Spleen (tissue), 11 donors: ENCODE measurements at regions not wholly inside any gene's neighbourhood (a gene's known extent, or its start where the extent isn't known, plus 50 kb on each side); places are given as distances from the start of the nearest gene placed in this dataset.

Source experiments
- DNase-seq: peaks from one replicate; pipeline ENCODE4 v3.0.0-alpha.2; 2020
- H3K27ac ChIP-seq, 8 donors: fragments of 200-600 bp; sonication (generic) in 7 of 8; 1 replicate in 4 of 8; 2 replicates in 4 of 8; pipeline versions ENCODE4 v1.5.0 to v1.8.0; 2016 to 2021; ENCODE audit warnings: inconsistent platforms in 4 of 8, mild to moderate bottlenecking in 4 of 8, moderate library complexity in 1 of 8
- H3K27me3 ChIP-seq, 7 donors: fragments of 200-600 bp; sonication (generic) in 6 of 7; replicated peaks in 1 of 7; 1 replicate in 4 of 7; 2 replicates in 3 of 7; pipeline versions ENCODE4 v1.5.0 to v1.8.0; 2016 to 2021; ENCODE audit warnings: inconsistent platforms in 3 of 7, mild to moderate bottlenecking in 1 of 7
- H3K36me3 ChIP-seq, 6 donors: fragments of 200-600 bp; sonication (generic) in 5 of 6; 1 replicate in 4 of 6; 2 replicates in 2 of 6; pipeline versions ENCODE4 v1.5.0 to v1.8.0; 2016 to 2021; ENCODE audit warnings: inconsistent platforms in 2 of 6
- H3K4me1 ChIP-seq, 6 donors: fragments of 200-600 bp; sonication (generic) in 5 of 6; 1 replicate in 3 of 6; 2 replicates in 3 of 6; pipeline versions ENCODE4 v1.5.0 to v1.8.0; 2016 to 2021; ENCODE audit warnings: inconsistent platforms in 3 of 6
- H3K4me3 ChIP-seq, 8 donors: fragments of 200-600 bp; sonication (generic) in 7 of 8; 1 replicate in 4 of 8; 2 replicates in 4 of 8; pipeline versions ENCODE4 v1.5.0 to v1.8.0; 2016 to 2021; ENCODE audit warnings: inconsistent platforms in 4 of 8, mild to moderate bottlenecking in 4 of 8, moderate library complexity in 2 of 8
- H3K9me3 ChIP-seq, 8 donors: fragments of 200-600 bp; sonication (generic) in 7 of 8; 1 replicate in 4 of 8; 2 replicates in 4 of 8; pipeline versions ENCODE4 v1.5.0 to v1.8.0; 2016 to 2021; ENCODE audit warnings: inconsistent platforms in 4 of 8
- POLR2A ChIP-seq, 3 donors: fragments of 450-650 bp; IDR thresholded peaks; one replicate each; pipeline ENCODE4 v1.5.1; 2017; ENCODE audit warnings: antibody characterized with exemption in 3 of 3, mild to moderate bottlenecking in 1 of 3
- POLR2AphosphoS5 ChIP-seq, 3 donors: sonication (generic); formaldehyde crosslinking; IDR thresholded peaks; one replicate each; pipeline ENCODE4 v1.5.1; 2017; ENCODE audit warnings: antibody characterized with exemption in 3 of 3
- WGBS, 5 donors: extraction: QIAGEN DNeasy Blood & Tissue Kit in 3 of 5; methylation state at CpG; one replicate each; pipeline versions ENCODE4 v1.1.5 to v1.1.7; 2013 to 2018; 5-methylcytosine and 5-hydroxymethylcytosine counted together
- intact Hi-C: fragments of 100-400 bp; cut with DNase I; formaldehyde crosslinking; loops from one replicate; pipeline ENCODE4 v1.15.0; 2023; ENCODE audit warnings: low total_unique reads
- TF ChIP-seq, protein P1 (sequence below), 11 experiments: fragments of 200-600 bp in 7 of 11; fragments of 450-650 bp in 4 of 11; sonication (generic) in 4 of 11; IDR thresholded peaks in 8 of 11; conservative IDR thresholded peaks in 3 of 11; 1 replicate in 7 of 11; 2 replicates in 4 of 11; pipeline versions ENCODE4 v1.4.0 to v1.8.0; 2016 to 2021; ENCODE audit warnings: antibody characterized with exemption in 11 of 11, inconsistent platforms in 4 of 11, mild to moderate bottlenecking in 1 of 11
- donor health status: healthy with polysubstance abuse.
- donor health status: DM: no; HTN: no; CAD: no; lungs with moderate emphysema.
- donor health status: DM: no; HTN: no; CAD: no.
- donor health status: Bipolar disorder and iron deficiency.
- donor health status: healthy.
- donor health status: DM: no; HTN: no; CAD: no.
- donor health status: DM: yes; HTN: yes; CAD: no.

DNA sequence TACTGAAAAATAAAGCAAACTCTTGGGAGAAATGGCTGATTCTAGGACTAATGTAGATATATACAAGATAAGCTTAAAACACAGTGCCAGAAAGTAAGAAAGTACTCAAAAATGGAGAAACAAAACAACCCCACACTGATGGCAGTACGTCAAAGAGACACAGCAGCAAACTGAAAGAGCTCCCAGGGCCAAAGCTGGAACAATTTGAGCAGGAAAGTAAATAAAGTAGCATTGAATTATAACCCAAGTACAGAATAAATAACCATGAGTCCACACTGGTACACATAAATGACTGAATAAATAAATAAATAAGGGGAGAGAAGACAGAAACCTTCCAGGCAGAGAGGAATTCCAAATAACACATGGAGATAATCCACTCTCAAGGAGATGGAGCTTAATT, 120.9 kb downstream of the GLUL start:
- Histone ChIP-seq H3K36me3 (no peaks in the 10 kb centered on the region), H3K27ac (no peak overlapping the region), H3K4me3 (no peak overlapping the region), H3K27me3 (no peaks in the 10 kb centered on the region), H3K9me3 (no peaks in the 10 kb centered on the region), H3K4me1 (peaks cover 0 to 13% (median 3%) of the 10 kb centered on the region in 6 donors)
- WGBS, 5 donors: 75 to 100% (median 88%) methylated on average over 1 of the region's 1 CpG
- intact Hi-C loops: no loop called here
- no peak for TF ChIP-seq POLR2AphosphoS5 (IDR thresholded peaks at IDR 0.05)
- no peak for TF ChIP-seq POLR2A (IDR thresholded peaks at IDR 0.05)
- TF ChIP-seq, protein P1, sequence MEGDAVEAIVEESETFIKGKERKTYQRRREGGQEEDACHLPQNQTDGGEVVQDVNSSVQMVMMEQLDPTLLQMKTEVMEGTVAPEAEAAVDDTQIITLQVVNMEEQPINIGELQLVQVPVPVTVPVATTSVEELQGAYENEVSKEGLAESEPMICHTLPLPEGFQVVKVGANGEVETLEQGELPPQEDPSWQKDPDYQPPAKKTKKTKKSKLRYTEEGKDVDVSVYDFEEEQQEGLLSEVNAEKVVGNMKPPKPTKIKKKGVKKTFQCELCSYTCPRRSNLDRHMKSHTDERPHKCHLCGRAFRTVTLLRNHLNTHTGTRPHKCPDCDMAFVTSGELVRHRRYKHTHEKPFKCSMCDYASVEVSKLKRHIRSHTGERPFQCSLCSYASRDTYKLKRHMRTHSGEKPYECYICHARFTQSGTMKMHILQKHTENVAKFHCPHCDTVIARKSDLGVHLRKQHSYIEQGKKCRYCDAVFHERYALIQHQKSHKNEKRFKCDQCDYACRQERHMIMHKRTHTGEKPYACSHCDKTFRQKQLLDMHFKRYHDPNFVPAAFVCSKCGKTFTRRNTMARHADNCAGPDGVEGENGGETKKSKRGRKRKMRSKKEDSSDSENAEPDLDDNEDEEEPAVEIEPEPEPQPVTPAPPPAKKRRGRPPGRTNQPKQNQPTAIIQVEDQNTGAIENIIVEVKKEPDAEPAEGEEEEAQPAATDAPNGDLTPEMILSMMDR (IDR thresholded peaks at IDR 0.05 in 8 of 11, conservative IDR thresholded peaks at IDR 0.05 in 3 of 11): no peak
- DNase-seq: no peak

DNA sequence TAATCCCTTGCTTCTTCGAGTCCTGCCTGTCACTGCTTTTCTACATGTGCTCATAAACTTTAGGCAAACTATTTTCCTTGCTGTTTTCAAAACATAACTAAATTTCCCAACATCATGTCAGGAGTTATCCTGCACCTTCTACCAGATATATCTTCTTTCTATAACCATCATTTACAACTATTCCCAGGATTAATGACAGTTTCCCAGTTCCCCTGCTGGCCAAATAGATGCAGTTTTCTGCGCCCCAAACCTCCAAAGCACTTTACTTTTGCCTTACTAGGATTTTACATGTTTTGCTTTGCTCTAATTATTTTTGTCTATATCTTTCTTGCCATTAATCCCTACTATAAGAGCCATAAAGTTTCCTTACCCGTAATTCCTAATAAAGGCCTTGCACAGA, 122.5 kb downstream of the GLUL start:
- DNase-seq: no peak
- peak overlapping the region in 3 of 8 donors; percentile 15 to 68 (median 54) for H3K27ac ChIP-seq
- H3K4me3 ChIP-seq: no peak overlapping the region
- H3K9me3 ChIP-seq: no peaks in the 10 kb centered on the region
- peaks cover 0 to 13% (median 3%) of the 10 kb centered on the region in 6 donors for H3K4me1 ChIP-seq
- H3K36me3 ChIP-seq: no peaks in the 10 kb centered on the region
- 84 to 96% (median 92%) methylated on average over 3 of the region's 3 CpGs for WGBS, 5 donors
- TF ChIP-seq POLR2A (IDR thresholded peaks at IDR 0.05): no peak
- TF ChIP-seq, protein P1 (IDR thresholded peaks at IDR 0.05 in 8 of 11, conservative IDR thresholded peaks at IDR 0.05 in 3 of 11): no peak
- TF ChIP-seq POLR2AphosphoS5 (IDR thresholded peaks at IDR 0.05): no peak
- intact Hi-C loops: no loop called here
- no peaks in the 10 kb centered on the region for H3K27me3 ChIP-seq

DNA sequence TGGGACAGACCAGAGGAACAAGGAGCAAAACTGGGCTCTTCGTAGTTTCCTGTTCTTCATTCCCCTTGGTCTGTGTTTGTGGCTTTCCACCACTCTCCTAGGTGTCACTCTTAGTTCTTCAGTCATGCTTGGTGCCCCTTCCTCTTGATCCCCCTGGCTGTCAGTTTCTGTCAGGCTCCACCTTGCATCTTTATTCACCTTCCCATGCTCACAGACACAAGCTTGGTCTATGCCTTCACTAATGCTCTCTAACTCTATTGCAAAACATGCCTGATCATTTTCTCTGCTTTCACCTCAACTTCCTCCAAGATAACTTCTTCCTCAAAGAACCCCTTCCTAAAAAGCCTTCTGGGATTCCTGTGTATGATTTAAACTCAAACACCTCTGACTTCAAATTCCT, 122.9 kb downstream of the GLUL start:
- 47 to 64% (median 59%) methylated on average over 1 of the region's 1 CpG for WGBS, 5 donors

DNA sequence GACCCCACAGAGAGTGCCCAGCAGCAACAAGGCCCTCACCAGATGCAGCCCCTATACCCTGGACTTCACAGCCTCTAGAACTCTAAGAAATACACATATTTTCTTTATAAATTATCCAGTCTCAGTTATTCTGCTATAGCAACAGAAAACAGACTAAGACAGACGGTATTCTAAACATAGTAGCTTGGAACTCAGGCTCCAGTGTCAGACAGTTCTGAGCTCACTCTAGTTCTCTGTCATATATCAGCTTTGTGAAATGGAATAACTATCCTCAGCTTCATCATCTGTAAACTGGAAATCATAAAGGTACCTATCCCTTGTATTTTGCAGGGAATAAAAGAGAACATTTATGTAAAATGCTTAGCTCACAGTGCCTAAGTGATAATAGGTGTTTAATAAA, 127.4 kb downstream of the GLUL start:
- H3K4me1 ChIP-seq: peaks cover 3 to 34% (median 16%) of the 10 kb centered on the region in 6 donors
- intact Hi-C loops: no loop called here
- WGBS, 5 donors: 78 to 97% (median 92%) methylated on average over 1 of the region's 1 CpG
- H3K4me3 ChIP-seq: no peak overlapping the region
- H3K27me3 ChIP-seq: no peaks in the 10 kb centered on the region
- TF ChIP-seq, protein P1 (IDR thresholded peaks at IDR 0.05 in 8 of 11, conservative IDR thresholded peaks at IDR 0.05 in 3 of 11): no peak
- no peak for TF ChIP-seq POLR2AphosphoS5 (IDR thresholded peaks at IDR 0.05)
- TF ChIP-seq POLR2A (IDR thresholded peaks at IDR 0.05): no peak
- H3K36me3 ChIP-seq: no peaks in the 10 kb centered on the region
- no peak for DNase-seq
- H3K9me3 ChIP-seq: no peaks in the 10 kb centered on the region
- H3K27ac ChIP-seq: no peak overlapping the region

More for the DNA sequence above, 122.9 kb downstream of the GLUL start:
- Histone ChIP-seq H3K4me3 (no peak overlapping the region), H3K9me3 (no peaks in the 10 kb centered on the region), H3K4me1 (peaks cover 0 to 13% (median 3%) of the 10 kb centered on the region in 6 donors), H3K36me3 (no peaks in the 10 kb centered on the region), H3K27me3 (no peaks in the 10 kb centered on the region), H3K27ac (peak overlapping the region in 4 of 8 donors; percentile 15 to 68 (median 45))
- DNase-seq: no peak
- TF ChIP-seq, protein P1 (IDR thresholded peaks at IDR 0.05 in 8 of 11, conservative IDR thresholded peaks at IDR 0.05 in 3 of 11): no peak
- TF ChIP-seq POLR2A (IDR thresholded peaks at IDR 0.05): no peak
- TF ChIP-seq POLR2AphosphoS5 (IDR thresholded peaks at IDR 0.05): no peak
- intact Hi-C loops: no loop called here
